PC-3 (cell line): ENCODE measurements at regions not wholly inside any gene's neighbourhood (a gene's known extent, or its start where the extent isn't known, plus 50 kb on each side); places are given as distances from the start of the nearest gene placed in this dataset.

Source experiments
- EZH2 ChIP-seq: fragments of 300-600 bp; sonication (generic); IDR thresholded peaks from one replicate; pipeline ENCODE4 v1.6.1; 2017; ENCODE audit warnings: antibody characterized with exemption, mild to moderate bottlenecking, low read length; ENCODE audit not compliant: unreplicated experiment
- EZH2phosphoT487 ChIP-seq: fragments of 300-600 bp; sonication (generic); IDR thresholded peaks from 2 replicates; pipeline ENCODE4 v1.6.1; 2018; ENCODE audit warnings: mild to moderate bottlenecking, antibody characterized with exemption, low read length, borderline replicate concordance
- TF ChIP-seq, protein P1 (sequence below): fragments of 300-600 bp; sonication (generic); conservative IDR thresholded peaks from 2 replicates; pipeline ENCODE4 v1.5.1; 2017; ENCODE audit warnings: antibody characterized with exemption, low read depth, mild to moderate bottlenecking, low read length

GRCh38 chrX:22664826-22665225 lies 334.9 kb upstream of the DDX53 start:
- TF ChIP-seq, protein P1, sequence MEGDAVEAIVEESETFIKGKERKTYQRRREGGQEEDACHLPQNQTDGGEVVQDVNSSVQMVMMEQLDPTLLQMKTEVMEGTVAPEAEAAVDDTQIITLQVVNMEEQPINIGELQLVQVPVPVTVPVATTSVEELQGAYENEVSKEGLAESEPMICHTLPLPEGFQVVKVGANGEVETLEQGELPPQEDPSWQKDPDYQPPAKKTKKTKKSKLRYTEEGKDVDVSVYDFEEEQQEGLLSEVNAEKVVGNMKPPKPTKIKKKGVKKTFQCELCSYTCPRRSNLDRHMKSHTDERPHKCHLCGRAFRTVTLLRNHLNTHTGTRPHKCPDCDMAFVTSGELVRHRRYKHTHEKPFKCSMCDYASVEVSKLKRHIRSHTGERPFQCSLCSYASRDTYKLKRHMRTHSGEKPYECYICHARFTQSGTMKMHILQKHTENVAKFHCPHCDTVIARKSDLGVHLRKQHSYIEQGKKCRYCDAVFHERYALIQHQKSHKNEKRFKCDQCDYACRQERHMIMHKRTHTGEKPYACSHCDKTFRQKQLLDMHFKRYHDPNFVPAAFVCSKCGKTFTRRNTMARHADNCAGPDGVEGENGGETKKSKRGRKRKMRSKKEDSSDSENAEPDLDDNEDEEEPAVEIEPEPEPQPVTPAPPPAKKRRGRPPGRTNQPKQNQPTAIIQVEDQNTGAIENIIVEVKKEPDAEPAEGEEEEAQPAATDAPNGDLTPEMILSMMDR: no peak
- TF ChIP-seq EZH2: no peak
- TF ChIP-seq EZH2phosphoT487: no peak
